Endometrium (tissue), 2 donors: ENCODE measurements at regions not wholly inside any gene's neighbourhood (a gene's known extent, or its start where the extent isn't known, plus 50 kb on each side); places are given as distances from the start of the nearest gene placed in this dataset.
"Not testable (repeated sequence)": the region's sequence is repeated elsewhere in the genome, so short reads cannot be mapped to it uniquely, and the experiment has no call there.

Experiments
- FAIRE-seq: peaks from 2 replicates; lab custom pipeline; 2012; peaks lifted over from hg19 to GRCh38; lab: Jason Lieb, UNC
- donor health status: control.
- donor health status: control.

- no peak for FAIRE-seq
These were observed 280.7 kb upstream of the KLHL4 start for GRCh38 chrX:87236830-87237440.

GRCh38 chrX:87265518-87265917, 252.1 kb upstream of the KLHL4 start:
- FAIRE-seq, result no peak

- no peak for FAIRE-seq
These were observed 245.1 kb upstream of the KLHL4 start for GRCh38 chrX:87272491-87272890.

- FAIRE-seq, result peak; percentile 87
These were observed 217.9 kb upstream of the KLHL4 start for GRCh38 chrX:87299563-87300160.

DNA sequence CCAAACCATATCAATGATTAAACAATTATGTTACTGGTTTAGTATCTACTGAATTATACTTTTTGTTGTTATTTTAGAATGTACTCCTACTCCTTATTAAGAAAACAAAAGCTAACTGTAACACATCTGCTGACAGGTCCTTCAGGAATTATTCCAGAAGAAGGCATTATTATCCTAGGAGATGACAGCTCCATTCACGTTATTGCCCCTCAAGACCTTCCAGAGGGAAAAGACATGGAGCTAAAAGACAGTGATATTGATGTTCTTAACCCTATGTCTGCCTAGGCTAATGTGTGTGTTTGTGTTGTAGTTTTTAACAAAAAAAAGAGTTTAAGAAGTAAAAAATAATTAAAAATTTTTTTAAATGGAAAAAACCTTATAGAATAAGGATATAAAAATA, 206.8 kb upstream of the KLHL4 start:
- FAIRE-seq, result no peak

GRCh38 chrX:87327267-87327666, 190.3 kb upstream of the KLHL4 start:
- no peak for FAIRE-seq

DNA sequence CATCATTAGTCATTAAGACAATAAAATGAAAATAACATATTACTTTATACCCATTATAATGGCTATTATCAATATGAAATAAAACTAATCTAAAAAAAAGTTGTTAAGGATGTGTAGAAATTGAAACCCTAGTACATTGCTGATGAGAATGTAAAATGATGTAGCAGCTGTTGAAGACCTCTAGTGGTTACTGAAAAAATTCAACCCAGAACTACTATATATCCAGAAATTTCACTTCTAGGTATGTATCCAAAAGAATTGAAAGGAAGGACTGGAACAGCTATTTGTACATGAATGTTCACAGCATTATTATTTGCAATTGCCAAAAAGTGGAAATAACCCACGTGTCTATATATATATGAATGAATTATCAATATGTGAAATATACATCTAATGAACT, 180.3 kb upstream of the KLHL4 start:
- FAIRE-seq, result no peak

DNA sequence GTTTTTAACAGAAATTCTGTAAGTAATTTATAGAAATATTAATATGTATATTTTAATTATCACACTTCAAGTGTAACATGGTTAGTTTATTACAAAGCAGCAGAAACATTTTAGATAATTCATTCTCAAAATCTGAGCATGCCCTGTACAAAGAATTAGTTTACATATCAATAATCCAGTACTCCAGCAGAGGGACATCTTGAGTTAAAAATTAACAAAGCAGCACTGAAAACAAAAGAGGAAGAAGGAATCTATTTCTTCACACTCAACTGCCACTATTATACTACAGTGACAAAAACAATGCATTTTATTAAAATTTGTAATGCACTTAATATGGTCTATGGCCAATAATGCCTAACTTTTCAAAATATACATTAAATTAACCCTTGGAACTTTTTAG, 179.1 kb upstream of the KLHL4 start:
- FAIRE-seq, result peak; percentile 72

GRCh38 chrX:87370865-87371264, 146.7 kb upstream of the KLHL4 start:
- FAIRE-seq, result no peak

- no peak for FAIRE-seq
These were observed 143.3 kb upstream of the KLHL4 start for GRCh38 chrX:87374324-87374723.

- FAIRE-seq, result no peak
These were observed 140.7 kb upstream of the KLHL4 start for GRCh38 chrX:87376896-87377295.

DNA sequence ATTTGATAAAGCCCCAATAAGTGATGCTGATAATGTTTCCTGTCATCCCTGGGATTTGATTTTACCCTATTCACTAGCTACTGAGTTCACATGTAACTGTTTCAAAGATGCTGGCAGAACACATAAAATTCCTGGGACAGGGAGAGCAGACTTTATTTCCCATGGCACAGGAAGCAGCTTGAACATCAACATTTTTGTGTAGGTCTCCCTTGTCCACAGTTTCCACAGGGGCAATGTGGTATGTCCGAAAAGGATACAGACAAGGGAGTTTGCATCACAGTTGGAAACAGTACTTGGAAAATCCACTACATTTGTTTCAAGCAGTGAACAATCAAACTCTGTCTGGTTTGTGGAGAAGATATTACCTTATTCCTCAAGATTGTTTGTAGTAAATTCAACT, 129.2 kb upstream of the KLHL4 start:
- no peak for FAIRE-seq

DNA sequence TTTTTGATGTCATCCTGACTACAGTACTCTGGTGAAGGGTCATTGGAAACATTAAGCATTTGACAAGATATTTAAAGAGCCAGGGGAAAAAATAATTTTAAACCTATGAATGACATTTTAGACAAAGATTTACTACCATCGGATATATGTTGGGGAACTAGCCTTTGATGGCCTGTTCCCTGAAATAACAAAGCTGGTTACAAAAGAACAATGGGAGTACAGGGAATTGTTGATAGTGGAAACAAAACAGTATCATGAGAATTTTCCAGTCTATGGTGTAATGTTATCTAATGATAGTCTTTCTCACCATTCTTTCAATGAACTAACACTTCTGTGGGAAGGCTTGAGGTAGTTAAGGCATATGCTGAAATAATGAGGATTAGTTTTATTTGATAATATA, 125.9 kb upstream of the KLHL4 start:
- no peak for FAIRE-seq

DNA sequence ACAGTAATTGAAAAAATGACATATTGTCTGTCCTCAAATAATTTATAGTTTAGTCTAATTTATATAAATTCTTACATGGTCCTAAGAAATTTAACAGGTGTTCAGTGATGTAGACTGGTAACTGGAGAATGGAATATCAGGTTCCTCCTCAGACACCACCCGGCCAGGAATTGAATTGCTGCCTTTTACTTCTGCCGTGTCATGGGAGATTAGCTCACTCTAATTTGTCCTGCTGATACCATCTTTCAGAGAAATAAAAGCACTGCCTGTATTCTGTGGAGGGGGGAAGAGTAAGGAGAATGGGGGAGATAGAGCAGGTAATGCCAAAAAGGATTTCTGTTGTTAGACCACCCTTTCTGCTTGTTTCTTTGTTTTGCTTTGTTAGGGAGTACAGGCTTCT, 125.2 kb upstream of the KLHL4 start:
- FAIRE-seq, result no peak

GRCh38 chrX:87397103-87397886, 120.3 kb upstream of the KLHL4 start:
- no peak for FAIRE-seq

- FAIRE-seq, result no peak
These were observed 115.3 kb upstream of the KLHL4 start for GRCh38 chrX:87402256-87402655.

DNA sequence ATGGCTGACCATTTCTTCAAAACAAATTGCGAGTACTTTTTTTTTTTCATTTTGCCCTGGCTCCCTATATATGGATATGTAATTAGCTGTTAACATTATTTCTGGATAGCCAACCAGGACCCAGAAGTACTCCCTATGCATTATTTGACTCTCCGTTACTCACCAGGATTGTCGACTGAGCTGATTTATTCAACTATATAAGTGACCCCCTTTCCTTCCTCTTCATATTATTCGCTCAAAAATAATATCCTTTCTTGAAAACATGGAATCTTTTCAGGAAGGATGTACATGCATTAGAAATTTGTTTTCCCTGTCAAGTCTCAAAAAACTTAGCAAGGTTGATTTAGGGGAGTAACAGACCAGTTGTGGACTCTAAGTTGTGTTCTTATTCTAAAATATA, 114.1 kb upstream of the KLHL4 start:
- no peak for FAIRE-seq

DNA sequence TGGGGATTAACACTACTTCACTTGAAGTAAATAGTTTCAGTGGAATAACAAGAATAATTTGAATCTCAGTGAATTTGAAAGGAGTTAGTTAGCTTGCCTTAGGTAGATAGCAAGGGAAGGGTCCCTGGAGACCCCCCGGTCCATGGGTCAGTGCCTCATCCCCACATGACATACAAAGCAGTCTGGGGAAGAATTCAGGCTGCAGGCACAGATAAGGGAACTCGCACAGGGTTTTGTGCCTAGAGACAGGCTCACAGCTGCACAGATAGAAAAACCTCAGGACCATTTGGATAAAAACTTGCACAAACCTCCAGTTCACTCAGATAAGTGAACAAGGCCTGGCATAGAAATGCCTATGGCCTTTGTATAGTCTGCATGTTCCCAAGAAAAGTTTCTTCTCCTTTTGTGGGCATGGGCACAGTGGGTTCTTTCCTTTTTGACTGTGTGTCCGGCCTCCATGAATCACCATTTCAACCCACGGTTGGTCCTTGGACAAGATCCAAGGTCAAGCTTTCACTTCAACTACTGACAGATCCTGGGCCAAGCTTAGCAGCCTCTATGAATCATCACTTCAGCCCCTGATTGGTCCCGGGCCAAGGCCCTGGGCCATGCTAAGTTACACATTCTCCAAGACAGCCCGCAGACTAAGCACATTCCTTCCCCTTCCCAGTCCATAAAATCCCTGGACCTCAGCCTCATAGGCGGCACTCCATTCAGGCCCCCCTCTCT, 108.3 kb upstream of the KLHL4 start:
- no peak for FAIRE-seq

- no peak for FAIRE-seq
These were observed 92.0 kb upstream of the KLHL4 start for GRCh38 chrX:87425618-87426017.

DNA sequence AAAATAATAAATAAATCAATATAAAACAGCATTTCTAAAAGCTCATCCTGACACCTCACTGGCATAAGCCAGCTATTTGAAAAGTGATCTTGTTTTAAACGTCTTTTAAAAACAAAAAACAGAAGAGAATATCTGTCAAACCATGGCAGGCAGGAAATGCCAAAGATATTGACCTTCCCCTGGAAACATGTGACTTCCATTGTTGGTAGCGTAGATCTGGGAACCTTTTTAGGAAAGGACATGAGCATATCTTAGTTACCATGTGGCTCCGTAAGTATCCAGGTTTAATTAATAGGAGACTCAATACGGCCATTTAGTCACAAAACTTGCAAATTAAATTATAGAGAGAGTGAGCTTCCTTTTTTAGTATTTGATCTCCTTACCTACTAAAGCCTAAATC, 83.0 kb upstream of the KLHL4 start:
- FAIRE-seq, result no peak

DNA sequence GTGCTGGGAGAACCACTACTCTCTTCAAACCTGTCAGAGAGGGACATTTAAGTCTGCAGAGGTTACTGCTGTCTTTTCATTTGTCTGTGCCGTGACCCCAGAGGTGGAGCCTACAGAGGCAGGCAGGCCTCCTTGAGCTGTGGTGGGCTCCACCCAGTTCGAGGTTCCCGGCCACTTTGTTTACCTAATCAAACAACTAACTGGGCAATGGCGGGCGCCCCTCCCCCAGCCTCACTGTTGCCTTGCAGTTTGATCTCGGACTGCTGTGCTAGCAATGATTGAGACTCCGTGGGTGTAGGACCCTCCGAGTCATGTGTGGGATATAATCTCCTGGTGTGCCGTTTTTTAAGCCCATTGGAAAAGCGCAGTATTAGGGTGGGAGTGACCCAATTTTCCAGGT, 69.0 kb upstream of the KLHL4 start:
- FAIRE-seq, result not testable (repeated sequence)

DNA sequence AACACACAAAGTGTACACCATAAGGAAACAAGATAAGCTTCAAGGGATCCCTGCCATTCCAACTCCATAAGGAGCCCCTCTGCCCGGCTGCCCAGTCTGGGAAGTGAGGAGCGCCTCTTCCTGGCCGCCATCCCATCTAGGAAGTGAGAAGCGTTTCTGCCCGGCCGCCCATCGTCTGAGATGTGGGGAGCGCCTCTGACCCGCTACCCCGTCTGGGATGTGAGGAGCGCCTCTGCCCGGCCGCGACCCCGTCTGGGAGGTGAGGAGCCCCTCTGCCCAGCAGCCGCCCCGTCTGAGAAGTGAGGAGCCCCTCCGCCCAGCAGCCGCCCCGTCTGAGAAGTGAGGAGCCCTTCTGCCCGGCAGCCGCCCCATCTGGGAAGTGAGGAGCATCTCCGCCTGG, 51.8 kb upstream of the KLHL4 start:
- FAIRE-seq, result not testable (repeated sequence)
